HG03565 (cell line): ENCODE measurements at regions not wholly inside any gene's neighbourhood (a gene's known extent, or its start where the extent isn't known, plus 50 kb on each side); places are given as distances from the start of the nearest gene placed in this dataset.
"Not testable (repeated sequence)": the region's sequence is repeated elsewhere in the genome, so short reads cannot be mapped to it uniquely, and the experiment has no call there.

ENCODE experiments used
- ATAC-seq: cut with Tn5 transposase; IDR thresholded peaks from one replicate; pipeline ENCODE4 v1.9.1; 2021; ENCODE audit warnings: mild to moderate bottlenecking, moderate library complexity; ENCODE audit not compliant: unreplicated experiment

DNA sequence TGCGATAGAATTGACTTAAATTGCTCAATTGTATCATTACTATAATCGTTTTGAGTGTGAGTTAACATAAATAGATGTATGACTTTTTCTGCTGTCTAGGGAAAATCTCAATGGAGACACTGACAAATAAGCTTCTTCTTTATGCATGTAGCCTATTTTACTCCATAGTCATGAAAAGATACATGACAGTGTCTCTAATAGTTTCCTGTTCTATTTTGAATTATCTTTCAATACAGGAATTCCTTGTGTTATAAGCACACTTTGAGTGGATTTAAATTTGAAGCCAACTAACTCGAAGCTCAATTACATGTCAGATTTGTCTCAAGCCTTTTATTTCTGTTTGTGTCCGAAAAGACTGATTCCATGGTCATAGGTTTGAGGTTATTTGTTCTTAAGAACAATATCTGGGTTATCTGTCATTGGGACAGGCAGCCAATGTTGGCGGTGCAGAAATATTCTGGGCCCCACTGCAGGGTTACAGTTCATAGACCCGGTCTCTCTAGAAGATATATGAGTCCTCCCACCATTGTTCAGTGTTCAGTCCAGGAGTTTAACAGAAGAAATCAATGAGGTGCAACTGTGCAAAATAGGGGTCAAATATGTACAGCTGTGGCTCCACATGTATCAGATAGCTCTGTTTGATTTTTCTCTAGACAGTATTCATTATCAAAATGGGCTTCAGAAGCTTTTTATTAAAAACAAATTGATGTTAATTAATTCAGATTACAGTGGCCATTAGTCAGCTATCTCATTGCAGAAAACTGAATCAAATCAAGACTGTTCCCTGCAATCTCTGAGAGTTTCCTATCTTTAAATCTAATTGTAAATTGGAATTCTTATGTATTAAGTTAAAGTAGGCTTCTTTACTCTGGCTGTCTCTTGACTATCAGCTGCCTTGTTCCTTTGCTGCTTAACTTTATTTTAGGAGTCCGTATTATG lies 1238.8 kb downstream of the NXPH1 start:
- no peak for ATAC-seq

DNA sequence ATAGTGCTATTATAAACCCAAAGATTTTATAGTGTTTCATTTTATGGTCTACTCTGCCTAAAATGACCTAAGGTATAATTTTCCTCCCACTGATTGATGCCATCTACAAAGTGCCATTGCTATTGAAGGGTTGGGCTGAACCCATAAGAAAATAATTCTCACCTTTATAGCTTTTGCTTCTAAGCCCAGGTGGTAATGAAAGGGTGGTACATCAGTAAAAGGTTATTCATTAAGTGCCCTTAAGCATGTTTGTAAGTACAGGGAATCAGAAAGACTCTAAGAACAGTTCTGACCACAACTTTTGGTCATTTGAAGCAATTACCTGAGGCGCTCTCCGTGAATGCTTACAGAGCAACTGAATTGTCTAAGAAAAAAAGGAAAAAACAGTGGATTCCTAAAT lies 1247.3 kb downstream of the NXPH1 start:
- no peak for ATAC-seq

DNA sequence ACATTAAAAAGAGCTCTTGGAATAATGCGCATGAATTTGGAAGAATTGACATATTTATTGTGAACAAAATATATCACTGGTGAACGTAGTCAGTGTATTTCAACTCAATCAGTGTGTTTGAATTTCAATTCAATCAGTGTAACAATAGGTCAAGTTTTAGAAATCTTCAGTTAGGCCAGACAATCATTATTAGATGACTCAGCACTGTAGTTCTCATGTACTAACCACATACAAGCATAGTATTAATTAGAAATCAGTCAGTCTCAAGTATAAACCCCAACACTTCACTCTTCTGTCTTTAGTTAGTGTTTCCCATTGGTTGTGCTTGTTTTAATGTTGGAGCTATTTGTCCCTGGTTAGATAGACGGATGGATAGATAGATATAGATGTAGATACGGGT lies 1247.9 kb downstream of the NXPH1 start:
- no peak for ATAC-seq

DNA sequence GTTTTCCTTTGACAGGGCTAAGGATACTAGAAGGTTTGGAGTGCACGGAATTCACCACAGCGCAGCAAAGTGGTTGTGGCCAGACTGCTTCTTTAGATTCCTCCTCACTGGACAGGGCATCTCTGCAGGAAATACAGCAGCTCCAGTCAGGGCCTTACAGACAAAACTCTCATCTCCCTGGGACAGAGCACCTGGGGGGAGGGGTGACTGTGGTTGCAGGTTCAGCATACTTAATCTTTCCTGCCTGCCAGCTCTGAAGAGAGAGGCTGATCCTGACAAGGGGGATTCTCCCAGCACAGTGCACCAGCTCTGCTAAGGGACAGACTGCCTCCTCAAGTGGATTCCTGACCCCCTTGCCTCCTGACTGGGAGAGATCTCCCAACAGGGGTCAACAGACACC lies 1257.9 kb downstream of the NXPH1 start:
- no peak for ATAC-seq

DNA sequence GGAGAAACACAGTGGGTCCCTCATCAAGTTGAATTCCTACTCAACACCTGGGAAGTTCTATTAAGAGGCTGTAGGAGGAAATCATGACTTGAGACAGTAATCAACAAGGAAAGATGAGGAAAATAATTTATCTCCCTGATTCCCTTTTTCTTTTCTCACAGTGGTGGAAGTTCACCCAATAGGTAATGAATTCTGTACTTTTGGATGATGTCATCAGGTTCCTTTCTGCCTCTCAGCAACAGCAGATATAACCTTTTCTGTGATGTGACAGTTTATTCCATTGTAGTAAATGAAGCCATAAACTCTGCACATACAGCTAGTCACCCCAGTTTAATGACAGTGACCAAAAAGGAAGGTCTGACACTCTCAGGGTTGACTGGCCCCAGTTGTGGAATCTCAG lies 1265.0 kb downstream of the NXPH1 start:
- ATAC-seq = no peak

DNA sequence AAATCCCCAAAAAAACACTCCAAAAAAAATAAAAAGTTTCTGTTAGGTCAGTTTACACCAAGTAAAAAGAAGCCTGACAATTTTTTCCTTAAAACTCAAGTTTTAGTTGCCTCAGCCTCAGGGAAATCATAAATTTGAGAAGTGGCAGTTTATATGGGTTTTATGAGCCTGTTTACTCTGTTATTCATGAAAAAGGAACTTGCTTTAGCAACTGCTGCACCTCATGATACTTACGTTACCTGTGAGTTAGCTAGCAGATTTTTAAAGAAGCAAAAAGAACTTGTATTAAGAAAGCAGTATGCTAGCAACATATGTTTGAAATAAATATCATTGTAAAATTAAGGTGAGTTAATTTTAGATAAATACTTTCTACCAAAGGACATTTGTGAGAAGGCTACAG lies 1264.5 kb upstream of the PHF14 start:
- ATAC-seq = no peak

DNA sequence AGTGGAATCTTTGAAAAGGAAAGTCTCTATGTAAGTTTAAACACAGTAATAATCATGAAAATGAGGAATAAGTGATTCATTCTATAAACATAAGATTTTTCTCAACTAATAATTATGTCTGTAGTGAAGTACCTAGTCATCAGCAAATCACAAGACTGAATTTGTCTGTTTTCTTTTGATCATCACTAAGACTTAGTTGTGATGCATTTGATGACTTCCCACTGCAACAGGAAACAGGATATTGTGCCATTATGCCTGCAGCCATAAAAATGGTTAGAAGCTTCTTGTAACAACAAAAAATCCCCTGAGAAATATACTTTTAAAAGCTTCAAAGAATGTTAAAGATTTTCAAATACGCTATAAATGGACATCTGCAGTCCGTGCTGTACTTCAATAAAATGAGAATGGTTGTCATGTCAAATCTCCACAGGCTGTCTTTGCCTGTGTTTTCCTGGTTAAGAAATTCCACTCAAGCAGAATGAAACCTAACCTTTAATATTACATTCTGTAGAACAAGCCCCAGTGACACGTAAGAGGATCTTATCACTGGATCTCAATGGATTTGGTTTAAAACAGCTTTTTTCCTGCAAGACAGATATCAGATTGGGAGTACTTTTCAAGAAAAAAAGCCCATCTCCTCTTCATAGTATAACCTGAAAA lies 1262.3 kb upstream of the PHF14 start:
- ATAC-seq = no peak

DNA sequence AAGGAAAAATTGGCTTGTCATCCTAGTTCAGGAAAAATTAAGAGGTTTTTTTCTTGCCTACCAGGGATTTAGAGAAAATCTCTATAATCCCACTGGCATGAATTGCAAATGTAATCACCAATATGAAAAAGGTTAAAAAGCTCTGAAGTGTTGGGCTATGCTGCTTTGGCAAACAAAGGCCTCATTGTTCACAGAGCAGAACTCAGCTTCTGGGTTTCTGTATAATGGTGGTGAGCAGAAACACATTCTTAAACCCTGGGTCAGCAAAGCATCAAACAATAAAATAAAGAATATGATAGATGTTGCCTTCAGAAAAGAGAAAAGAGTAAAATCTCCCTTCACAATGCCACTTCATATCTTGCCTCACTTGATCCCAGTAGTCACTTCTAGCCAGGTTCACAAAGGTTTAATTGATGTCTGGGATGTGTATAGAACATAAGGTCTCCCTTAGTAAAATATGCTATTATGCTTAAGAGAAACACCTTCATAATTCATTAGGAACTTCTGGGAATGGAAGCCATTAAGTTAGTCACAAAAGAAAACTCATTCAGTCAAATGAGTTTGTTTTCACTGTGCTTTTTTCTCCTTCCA lies 1255.5 kb upstream of the PHF14 start:
- ATAC-seq = no peak

DNA sequence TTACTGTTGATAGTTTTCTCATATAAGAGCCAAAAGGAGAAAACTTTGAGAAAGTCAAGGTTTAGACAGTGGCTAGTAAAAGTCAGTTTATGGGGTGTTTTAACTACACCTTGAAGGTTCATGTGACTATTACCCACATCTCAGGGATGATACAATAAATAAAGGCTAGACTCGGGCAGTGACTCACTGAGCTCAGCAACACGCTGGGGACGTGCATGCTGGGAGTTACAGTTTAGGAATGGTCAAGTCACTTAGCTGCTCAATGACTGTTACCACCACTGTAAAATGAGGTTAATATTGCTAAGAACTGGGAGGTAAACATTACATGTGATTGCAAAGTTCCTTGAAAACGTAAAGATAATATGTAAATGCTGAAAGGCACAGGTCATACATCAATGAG lies 1254.4 kb upstream of the PHF14 start:
- no peak for ATAC-seq

DNA sequence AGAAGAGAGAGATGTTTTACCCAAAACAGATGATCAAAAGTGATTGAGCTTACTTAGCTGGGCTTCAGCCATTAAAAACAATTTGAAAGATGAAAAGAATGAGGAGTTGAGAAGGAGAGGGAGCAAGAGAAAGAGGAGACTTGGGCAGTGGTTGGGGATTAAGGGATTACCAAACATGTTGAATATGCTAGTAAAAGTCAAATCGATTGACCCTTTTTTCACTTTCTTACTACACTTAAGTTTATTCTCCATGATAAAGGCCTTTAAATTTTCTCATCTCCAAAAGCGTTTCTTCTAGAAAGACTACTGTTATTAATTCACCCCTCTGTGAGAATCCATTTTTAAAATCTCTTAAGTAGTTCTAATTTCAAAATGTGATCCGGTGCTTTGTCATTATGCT lies 1254.0 kb upstream of the PHF14 start:
- ATAC-seq = no peak

DNA sequence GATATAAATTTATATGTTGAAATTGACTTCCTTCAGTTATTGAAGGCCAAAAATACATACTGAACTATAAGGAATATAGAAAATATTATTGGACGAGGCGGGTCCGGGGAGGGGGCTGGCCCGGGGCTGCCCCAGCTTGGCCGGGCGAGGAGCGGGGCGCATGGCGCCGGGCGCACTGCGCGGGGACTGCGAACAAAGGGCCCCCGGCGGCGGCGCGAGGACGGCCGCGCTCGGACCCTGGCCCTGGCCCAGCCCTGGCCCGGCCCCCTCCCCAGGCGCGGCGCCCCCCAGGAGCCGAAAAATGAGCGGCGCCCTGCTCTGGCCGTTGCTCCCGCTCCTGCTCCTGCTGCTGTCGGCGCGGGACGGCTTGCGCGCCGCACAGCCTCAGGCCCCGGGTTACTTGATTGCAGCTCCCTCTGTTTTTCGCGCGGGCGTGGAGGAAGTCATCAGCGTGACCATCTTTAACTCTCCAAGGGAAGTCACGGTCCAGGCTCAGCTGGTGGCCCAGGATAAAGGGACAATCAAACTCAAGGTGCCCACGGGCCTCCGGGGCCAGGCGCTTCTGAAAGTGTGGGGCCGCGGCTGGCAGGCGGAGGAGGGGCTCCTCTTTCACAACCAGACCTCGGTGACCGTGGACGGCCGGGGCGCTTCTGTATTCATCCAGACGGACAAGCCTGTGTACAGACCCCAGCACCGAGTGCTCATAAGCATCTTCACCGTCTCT lies 1247.6 kb upstream of the PHF14 start:
- ATAC-seq = not testable (repeated sequence)

DNA sequence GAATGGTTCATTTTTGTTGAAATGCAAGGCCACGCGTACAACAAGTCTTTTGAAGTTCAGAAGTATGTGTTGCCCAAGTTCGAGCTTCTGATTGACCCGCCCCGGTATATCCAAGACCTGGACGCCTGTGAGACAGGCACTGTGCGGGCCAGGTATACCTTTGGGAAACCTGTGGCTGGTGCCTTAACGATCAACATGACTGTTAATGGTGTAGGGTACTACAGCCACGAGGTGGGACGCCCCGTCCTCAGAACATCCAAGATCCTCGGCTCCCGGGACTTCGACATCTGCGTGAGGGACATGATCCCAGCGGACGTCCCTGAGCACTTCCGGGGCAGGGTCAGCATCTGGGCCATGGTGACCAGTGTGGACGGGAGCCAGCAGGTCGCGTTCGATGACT lies 1246.9 kb upstream of the PHF14 start:
- not testable (repeated sequence) for ATAC-seq

DNA sequence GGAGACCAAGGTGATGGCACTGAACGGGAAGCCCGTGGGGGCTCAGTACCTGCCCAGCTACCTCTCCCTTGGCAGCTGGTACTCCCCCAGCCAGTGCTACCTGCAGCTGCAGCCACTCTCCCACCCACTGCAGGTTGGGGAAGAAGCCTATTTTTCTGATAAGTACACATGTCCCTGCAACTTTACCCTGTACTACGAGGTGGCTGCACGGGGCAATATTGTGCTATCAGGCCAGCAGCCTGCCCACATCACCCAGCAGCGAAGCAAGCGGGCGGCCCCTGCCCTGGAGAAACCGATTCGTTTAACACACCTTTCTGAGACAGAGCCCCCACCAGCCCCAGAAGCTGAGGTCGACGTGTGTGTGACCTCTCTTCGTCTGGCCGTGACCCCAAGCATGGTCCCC lies 1246.2 kb upstream of the PHF14 start:
- ATAC-seq = not testable (repeated sequence)

DNA sequence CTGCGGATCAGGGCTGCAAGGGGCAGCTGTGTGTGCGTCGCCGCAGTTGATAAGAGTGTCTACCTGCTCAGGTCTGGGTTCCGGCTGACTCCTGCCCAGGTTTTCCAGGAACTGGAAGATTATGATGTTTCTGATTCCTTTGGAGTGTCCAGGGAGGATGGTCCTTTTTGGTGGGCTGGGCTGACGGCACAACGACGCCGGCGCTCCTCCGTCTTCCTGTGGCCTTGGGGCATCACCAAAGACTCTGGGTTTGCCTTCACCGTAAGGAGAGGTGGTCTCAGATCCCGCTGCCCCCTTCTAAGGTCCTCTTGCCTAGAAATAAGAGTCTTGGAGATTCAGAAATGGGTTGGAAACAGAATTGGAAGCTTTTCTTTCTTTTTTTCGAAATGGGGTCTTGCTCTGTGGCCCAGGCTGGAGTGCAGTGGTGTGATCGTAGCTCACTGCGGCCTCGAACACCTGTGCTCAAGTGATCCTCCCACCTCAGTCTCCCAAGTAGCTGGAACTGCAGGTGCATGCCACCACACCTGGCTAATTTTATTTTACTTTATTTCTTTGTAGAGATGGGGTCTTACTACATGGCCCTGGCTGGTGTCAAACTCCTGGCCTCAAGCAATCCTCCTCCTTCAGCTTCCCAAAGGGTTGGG lies 1245.5 kb upstream of the PHF14 start:
- ATAC-seq = not testable (repeated sequence)

DNA sequence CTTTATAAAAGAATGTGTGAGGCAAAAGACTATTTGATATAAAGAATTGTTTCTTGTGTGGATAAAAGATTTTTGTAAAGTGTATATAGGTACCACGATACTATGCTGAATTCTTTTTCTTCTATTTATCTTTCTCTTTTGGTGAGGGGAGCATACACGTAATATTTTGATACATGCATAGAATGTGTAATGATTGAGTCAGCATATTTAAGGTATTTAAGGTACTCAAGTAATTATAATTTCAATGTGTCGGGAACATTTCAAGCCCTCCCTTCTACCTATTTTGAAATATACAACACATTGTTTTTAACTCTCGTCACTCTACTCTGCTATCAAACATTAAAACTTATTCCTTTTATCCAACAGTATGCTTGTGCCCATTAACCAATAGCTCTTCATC lies 1221.6 kb upstream of the PHF14 start:
- ATAC-seq = no peak

DNA sequence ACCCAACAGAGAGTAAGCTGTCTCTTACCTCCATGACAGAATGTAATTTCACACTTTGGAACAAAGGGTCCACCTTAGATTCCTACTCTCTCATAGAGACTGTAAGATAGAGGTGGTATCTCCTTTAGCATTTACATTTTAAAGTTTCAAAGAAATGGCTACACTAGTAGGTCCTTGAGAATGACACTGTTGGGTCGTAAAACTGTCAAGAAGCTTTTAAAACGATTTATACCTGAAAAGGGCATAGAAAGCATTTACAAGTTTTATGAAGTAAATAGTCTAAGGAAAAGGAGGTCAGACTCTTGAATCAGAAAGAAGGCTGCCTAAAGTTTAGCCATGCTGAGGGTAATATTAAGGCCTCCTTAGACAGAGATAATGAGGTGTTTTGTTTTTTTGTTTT lies 1212.4 kb upstream of the PHF14 start:
- no peak for ATAC-seq

DNA sequence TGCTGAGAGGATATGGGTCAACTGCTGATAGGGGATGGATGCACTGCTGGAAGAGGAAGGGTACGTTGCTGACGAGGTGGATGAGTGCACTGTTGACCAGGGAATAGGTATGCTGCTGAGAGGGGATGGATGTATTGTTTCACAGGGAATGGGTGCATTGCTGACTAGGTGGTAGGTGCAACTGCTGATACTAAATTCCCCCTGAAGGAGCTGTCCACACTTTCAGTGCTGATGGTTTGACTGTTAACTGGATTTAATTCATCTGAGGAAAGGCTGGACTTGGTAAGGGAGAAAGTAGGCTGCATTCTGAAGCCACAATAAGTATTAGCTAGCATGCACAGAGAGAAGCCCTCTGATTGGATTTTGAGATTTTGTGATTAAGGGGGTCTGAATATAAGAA lies 1196.8 kb upstream of the PHF14 start:
- ATAC-seq = no peak

DNA sequence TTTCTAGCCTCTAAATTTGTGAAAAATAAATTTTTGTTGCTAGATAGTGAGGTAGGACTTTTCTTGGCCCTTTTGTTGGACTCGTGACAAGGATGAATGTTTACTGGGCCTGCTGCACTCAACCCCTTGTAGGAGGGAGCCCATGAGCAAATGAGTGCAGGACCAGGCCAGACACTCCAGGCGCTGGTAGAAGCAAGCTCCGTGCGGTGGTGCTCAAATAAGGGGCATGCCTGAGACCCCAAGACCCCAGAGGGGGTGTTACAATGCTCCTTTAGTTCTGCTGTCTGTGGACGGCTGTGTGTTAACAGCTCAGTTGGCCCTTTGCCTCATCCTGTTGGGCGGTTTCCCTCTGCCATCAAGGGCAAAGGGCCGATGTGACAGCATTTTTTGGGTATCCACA lies 1195.3 kb upstream of the PHF14 start:
- ATAC-seq = no peak

DNA sequence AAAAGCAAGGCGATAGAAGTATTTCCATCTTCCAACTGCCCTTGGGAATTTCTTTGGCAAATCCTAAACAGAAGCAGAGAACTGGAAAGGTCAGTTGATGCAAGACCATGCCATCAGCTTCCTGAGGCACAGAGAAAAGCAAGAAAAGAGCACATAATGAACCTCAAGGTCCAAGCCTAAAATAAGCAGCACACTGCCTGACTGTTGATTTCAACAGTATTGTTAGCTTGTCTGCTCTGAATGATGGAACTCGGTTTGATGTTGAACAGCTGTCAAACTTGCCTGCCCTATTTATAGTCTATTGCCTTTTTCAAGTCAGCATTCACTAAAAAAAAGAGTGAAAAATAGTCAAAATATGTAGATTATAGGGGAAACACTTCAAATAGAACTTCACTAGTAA lies 1192.0 kb upstream of the PHF14 start:
- ATAC-seq = no peak

DNA sequence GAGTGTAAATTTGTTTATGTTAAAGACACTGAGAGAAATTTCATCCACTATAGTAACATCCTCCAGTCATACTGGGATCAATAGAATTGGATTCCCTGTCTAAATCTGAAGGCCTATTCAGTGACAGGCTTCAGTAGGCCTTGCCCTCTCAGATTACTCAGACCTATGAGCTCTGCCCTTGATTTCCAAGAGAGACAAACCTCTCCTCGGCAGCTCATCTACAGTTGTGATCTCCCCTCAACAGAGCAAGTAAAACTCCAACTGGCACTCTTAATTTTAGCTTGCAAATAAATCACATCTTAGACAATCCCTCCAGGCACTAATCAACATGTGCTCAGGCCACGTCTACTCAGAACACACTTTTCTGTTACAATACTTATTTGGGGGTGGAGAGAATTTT lies 1191.4 kb upstream of the PHF14 start:
- ATAC-seq = no peak

DNA sequence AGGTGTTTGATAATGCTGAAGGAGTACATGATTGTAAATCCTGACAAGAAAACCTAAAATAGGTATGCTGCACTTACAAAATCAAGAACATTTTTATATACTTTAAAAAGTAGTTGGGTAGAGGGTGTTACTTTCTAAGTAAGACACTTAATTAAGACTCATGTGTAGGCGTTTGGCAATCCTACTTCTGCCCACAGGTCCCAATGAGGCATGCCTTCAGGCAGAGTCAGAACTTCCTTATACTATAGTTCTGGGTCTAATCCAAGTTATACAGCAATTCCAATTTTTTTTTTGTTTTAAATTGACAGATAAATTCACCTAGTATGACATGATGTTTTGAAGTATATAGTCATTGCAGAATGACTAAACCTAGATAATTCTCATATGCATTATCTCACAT lies 1188.5 kb upstream of the PHF14 start:
- no peak for ATAC-seq
